HepG2 (cell line): ENCODE measurements at regions not wholly inside any gene's neighbourhood (a gene's known extent, or its start where the extent isn't known, plus 50 kb on each side); places are given as distances from the start of the nearest gene placed in this dataset.

Experiments
- EP300 ChIP-seq, 3 experiments: sonication (generic) in 1 of 3; formaldehyde crosslinking in 1 of 3; IDR thresholded peaks; 2 replicates each; pipeline versions ENCODE4 v1.5.1 to v1.6.1; 2011 to 2020; ENCODE audit warnings: low read depth in 2 of 3, low read length in 2 of 3, borderline replicate concordance in 1 of 3, improper control_type of control experiment in 1 of 3, mild to moderate bottlenecking in 1 of 3, missing genetic modification reagents in 1 of 3, moderate library complexity in 1 of 3
- FOXJ3 ChIP-seq: sonication (generic); formaldehyde crosslinking; IDR thresholded peaks from 2 replicates; pipeline ENCODE4 v1.4.0; 2020; ENCODE audit warnings: missing genetic modification reagents, mild to moderate bottlenecking, borderline replicate concordance
- FOXP1 ChIP-seq, 2 experiments: fragments of 450-650 bp in 1 of 2; IDR thresholded peaks; 2 replicates each; pipeline ENCODE4 v1.6.1; 2017 to 2018; ENCODE audit warnings: antibody characterized with exemption in 1 of 2
- HMG20A ChIP-seq: IDR thresholded peaks from 2 replicates; pipeline ENCODE4 v1.6.1; 2016; ENCODE audit warnings: borderline replicate concordance
- HNF4G ChIP-seq, 2 experiments: sonication (generic) in 1 of 2; formaldehyde crosslinking in 1 of 2; IDR thresholded peaks; 2 replicates each; pipeline versions ENCODE4 v1.4.0 to v1.6.1; 2011 to 2020; ENCODE audit warnings: borderline replicate concordance in 2 of 2, low read depth in 2 of 2, mild to moderate bottlenecking in 2 of 2, low read length in 1 of 2, missing genetic modification reagents in 1 of 2, moderate library complexity in 1 of 2
- JUN ChIP-seq: sonication (generic); formaldehyde crosslinking; IDR thresholded peaks from 2 replicates; pipeline ENCODE4 v1.4.0; 2020; ENCODE audit warnings: mild to moderate bottlenecking, missing genetic modification reagents
- NCOA2 ChIP-seq: sonication (generic); formaldehyde crosslinking; IDR thresholded peaks from 2 replicates; pipeline ENCODE4 v1.8.0; 2022; ENCODE audit warnings: inconsistent platforms
- NONO ChIP-seq, 2 experiments: fragments of 450-650 bp in 1 of 2; sonication (generic) in 1 of 2; formaldehyde crosslinking in 1 of 2; IDR thresholded peaks in 1 of 2; conservative IDR thresholded peaks in 1 of 2; 2 replicates each; pipeline versions ENCODE4 v1.6.1 to v1.8.0; 2017 to 2022; ENCODE audit warnings: mild to moderate bottlenecking in 1 of 2, missing genetic modification reagents in 1 of 2, moderate library complexity in 1 of 2
- PLSCR1 ChIP-seq: sonication (generic); formaldehyde crosslinking; IDR thresholded peaks from 2 replicates; pipeline ENCODE4 v1.5.0; 2020; ENCODE audit warnings: missing genetic modification reagents, mild to moderate bottlenecking, borderline replicate concordance
- TBL1XR1 ChIP-seq: fragments of 150-350 bp; IDR thresholded peaks from 2 replicates; pipeline ENCODE4 v1.6.1; 2014; ENCODE audit warnings: borderline replicate concordance, low read length; ENCODE audit not compliant: partially characterized antibody
- ZNF552 ChIP-seq: sonication (generic); formaldehyde crosslinking; IDR thresholded peaks from 2 replicates; pipeline ENCODE4 v1.9.0; 2022; ENCODE audit warnings: missing genetic modification reagents, mild to moderate bottlenecking, borderline replicate concordance
- ZNF720 ChIP-seq: sonication (generic); formaldehyde crosslinking; IDR thresholded peaks from 2 replicates; pipeline ENCODE4 v1.4.0; 2020; ENCODE audit warnings: missing genetic modification reagents
- ZSCAN29 ChIP-seq: sonication (generic); formaldehyde crosslinking; conservative IDR thresholded peaks from 2 replicates; pipeline ENCODE4 v1.4.0; 2020; ENCODE audit warnings: mild to moderate bottlenecking, missing genetic modification reagents
- TF ChIP-seq, protein P1 (sequence below): sonication (generic); formaldehyde crosslinking; IDR thresholded peaks from 2 replicates; pipeline ENCODE4 v1.4.0; 2020; ENCODE audit warnings: missing genetic modification reagents, mild to moderate bottlenecking, borderline replicate concordance
- TF ChIP-seq, protein P2 (sequence below), 2 experiments: fragments of 450-650 bp in 1 of 2; sonication (generic) in 1 of 2; formaldehyde crosslinking; IDR thresholded peaks; 2 replicates each; pipeline versions ENCODE4 v1.5.0 to v1.8.0; 2020 to 2022; ENCODE audit warnings: mild to moderate bottlenecking in 1 of 2, missing genetic modification reagents in 1 of 2
- TF ChIP-seq, protein P3 (sequence below): sonication (generic); formaldehyde crosslinking; IDR thresholded peaks from 2 replicates; pipeline ENCODE4 v1.4.0; 2020; ENCODE audit warnings: missing genetic modification reagents
- TF ChIP-seq, protein P4 (sequence below): sonication (generic); formaldehyde crosslinking; IDR thresholded peaks from 2 replicates; pipeline ENCODE4 v1.5.1; 2020; ENCODE audit warnings: mild to moderate bottlenecking, missing genetic modification reagents, borderline replicate concordance

- TF ChIP-seq NCOA2 (peak; percentile 36; the same call in 1 of the 2 replicates), ZNF552 (CRISPR knock-in tag) (no peak), TBL1XR1 (peak; percentile 56), ZSCAN29 (CRISPR knock-in tag) (no peak), HNF4G (IDR thresholded peaks at IDR 0.05; ENCODE audit: borderline replicate concordance, low read depth, low read length) (peak; percentile 85), HNF4G (CRISPR knock-in tag; IDR thresholded peaks at IDR 0.05; ENCODE audit: borderline replicate concordance, low read depth) (no peak), HMG20A (CRISPR knock-in tag) (peak; percentile 51; the same call in 1 of the 2 replicates), FOXP1 (IDR thresholded peaks at IDR 0.05) (0 out of 2 replicates have a peak, but pooled peaks have one; percentile 38), FOXP1 (CRISPR knock-in tag; IDR thresholded peaks at IDR 0.05) (peak; percentile 70; the same call in 1 of the 2 replicates), JUN (no peak), FOXJ3 (CRISPR knock-in tag) (peak; percentile 87; the same call in 1 of the 2 replicates), PLSCR1 (no peak), ZNF720 (CRISPR knock-in tag) (no peak), NONO (IDR thresholded peaks at IDR 0.05) (no peak), NONO (CRISPR knock-in tag; conservative IDR thresholded peaks at IDR 0.05) (0 out of 2 replicates have a peak, but pooled peaks have one; percentile 34), EP300 (IDR thresholded peaks at IDR 0.05; ENCODE audit: low read depth in 2 of 2, low read length in 2 of 2) (peak; percentile 53 to 71; a peak in 3 of 4 replicates), EP300 (CRISPR knock-in tag; IDR thresholded peaks at IDR 0.05; ENCODE audit: borderline replicate concordance) (no peak)
- TF ChIP-seq, protein P1, sequence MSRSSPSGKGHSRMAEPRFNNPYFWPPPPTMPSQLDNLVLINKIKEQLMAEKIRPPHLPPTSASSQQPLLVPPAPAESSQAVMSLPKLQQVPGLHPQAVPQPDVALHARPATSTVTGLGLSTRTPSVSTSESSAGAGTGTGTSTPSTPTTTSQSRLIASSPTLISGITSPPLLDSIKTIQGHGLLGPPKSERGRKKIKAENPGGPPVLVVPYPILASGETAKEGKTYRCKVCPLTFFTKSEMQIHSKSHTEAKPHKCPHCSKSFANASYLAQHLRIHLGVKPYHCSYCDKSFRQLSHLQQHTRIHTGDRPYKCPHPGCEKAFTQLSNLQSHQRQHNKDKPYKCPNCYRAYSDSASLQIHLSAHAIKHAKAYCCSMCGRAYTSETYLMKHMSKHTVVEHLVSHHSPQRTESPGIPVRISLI (CRISPR knock-in tag): peak; percentile 86
- TF ChIP-seq, protein P2, sequence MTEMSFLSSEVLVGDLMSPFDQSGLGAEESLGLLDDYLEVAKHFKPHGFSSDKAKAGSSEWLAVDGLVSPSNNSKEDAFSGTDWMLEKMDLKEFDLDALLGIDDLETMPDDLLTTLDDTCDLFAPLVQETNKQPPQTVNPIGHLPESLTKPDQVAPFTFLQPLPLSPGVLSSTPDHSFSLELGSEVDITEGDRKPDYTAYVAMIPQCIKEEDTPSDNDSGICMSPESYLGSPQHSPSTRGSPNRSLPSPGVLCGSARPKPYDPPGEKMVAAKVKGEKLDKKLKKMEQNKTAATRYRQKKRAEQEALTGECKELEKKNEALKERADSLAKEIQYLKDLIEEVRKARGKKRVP (CRISPR knock-in tag; IDR thresholded peaks at IDR 0.05): peak in 1 of 2 experiments; percentile 51; a peak in 1 of 4 replicates
- TF ChIP-seq, protein P3, sequence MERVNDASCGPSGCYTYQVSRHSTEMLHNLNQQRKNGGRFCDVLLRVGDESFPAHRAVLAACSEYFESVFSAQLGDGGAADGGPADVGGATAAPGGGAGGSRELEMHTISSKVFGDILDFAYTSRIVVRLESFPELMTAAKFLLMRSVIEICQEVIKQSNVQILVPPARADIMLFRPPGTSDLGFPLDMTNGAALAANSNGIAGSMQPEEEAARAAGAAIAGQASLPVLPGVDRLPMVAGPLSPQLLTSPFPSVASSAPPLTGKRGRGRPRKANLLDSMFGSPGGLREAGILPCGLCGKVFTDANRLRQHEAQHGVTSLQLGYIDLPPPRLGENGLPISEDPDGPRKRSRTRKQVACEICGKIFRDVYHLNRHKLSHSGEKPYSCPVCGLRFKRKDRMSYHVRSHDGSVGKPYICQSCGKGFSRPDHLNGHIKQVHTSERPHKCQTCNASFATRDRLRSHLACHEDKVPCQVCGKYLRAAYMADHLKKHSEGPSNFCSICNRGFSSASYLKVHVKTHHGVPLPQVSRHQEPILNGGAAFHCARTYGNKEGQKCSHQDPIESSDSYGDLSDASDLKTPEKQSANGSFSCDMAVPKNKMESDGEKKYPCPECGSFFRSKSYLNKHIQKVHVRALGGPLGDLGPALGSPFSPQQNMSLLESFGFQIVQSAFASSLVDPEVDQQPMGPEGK (CRISPR knock-in tag): peak; percentile 17; the same call in 1 of the 2 replicates
- TF ChIP-seq, protein P4, sequence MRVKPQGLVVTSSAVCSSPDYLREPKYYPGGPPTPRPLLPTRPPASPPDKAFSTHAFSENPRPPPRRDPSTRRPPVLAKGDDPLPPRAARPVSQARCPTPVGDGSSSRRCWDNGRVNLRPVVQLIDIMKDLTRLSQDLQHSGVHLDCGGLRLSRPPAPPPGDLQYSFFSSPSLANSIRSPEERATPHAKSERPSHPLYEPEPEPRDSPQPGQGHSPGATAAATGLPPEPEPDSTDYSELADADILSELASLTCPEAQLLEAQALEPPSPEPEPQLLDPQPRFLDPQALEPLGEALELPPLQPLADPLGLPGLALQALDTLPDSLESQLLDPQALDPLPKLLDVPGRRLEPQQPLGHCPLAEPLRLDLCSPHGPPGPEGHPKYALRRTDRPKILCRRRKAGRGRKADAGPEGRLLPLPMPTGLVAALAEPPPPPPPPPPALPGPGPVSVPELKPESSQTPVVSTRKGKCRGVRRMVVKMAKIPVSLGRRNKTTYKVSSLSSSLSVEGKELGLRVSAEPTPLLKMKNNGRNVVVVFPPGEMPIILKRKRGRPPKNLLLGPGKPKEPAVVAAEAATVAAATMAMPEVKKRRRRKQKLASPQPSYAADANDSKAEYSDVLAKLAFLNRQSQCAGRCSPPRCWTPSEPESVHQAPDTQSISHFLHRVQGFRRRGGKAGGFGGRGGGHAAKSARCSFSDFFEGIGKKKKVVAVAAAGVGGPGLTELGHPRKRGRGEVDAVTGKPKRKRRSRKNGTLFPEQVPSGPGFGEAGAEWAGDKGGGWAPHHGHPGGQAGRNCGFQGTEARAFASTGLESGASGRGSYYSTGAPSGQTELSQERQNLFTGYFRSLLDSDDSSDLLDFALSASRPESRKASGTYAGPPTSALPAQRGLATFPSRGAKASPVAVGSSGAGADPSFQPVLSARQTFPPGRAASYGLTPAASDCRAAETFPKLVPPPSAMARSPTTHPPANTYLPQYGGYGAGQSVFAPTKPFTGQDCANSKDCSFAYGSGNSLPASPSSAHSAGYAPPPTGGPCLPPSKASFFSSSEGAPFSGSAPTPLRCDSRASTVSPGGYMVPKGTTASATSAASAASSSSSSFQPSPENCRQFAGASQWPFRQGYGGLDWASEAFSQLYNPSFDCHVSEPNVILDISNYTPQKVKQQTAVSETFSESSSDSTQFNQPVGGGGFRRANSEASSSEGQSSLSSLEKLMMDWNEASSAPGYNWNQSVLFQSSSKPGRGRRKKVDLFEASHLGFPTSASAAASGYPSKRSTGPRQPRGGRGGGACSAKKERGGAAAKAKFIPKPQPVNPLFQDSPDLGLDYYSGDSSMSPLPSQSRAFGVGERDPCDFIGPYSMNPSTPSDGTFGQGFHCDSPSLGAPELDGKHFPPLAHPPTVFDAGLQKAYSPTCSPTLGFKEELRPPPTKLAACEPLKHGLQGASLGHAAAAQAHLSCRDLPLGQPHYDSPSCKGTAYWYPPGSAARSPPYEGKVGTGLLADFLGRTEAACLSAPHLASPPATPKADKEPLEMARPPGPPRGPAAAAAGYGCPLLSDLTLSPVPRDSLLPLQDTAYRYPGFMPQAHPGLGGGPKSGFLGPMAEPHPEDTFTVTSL: peak; percentile 71; the same call in 1 of the 2 replicates
Measured at GRCh38 chr2:186108470-186108869, 369.9 kb downstream of the FSIP2 start (continued).
